Muscle of leg (tissue), 3 donors: ENCODE measurements at regions not wholly inside any gene's neighbourhood (a gene's known extent, or its start where the extent isn't known, plus 50 kb on each side); places are given as distances from the start of the nearest gene placed in this dataset.

Experiments
- DNase-seq: peaks from one replicate; pipeline ENCODE4 v3.0.0; 2013
- H3K27ac ChIP-seq: one replicate; pipeline ENCODE4 v1.5.1; 2013; ENCODE audit warnings: mild to moderate bottlenecking, low read length, control low read depth
- H3K27me3 ChIP-seq: one replicate; pipeline ENCODE4 v1.6.1; 2013; ENCODE audit warnings: low read length; ENCODE audit not compliant: control insufficient read depth, insufficient read depth
- H3K36me3 ChIP-seq: one replicate; pipeline ENCODE4 v1.6.1; 2013; ENCODE audit warnings: low read length; ENCODE audit not compliant: control insufficient read depth, insufficient read depth
- H3K4me1 ChIP-seq: one replicate; pipeline ENCODE4 v1.6.1; 2013; ENCODE audit warnings: low read length; ENCODE audit not compliant: control insufficient read depth, insufficient read depth
- H3K4me3 ChIP-seq: one replicate; pipeline ENCODE4 v1.5.1; 2013; ENCODE audit warnings: low read length, control low read depth
- H3K9me3 ChIP-seq: replicated peaks from 2 replicates; pipeline ENCODE4 v1.6.1; 2013; ENCODE audit warnings: low read depth, low read length; ENCODE audit not compliant: control insufficient read depth
- WGBS: methylation state at CpG from one replicate; pipeline ENCODE4 v1.1.5; 2013; ENCODE audit warnings: missing lambda C conversion rate; ENCODE audit not compliant: insufficient coverage; 5-methylcytosine and 5-hydroxymethylcytosine counted together

- Histone ChIP-seq H3K27me3 (peaks cover 5% of the 10 kb centered on the region), H3K4me1 (peaks cover 2% of the 10 kb centered on the region)
- WGBS = 14% methylated on average over 4 of the region's 6 CpGs
These were observed 425.2 kb upstream of the MEX3C start for GRCh38 chr18:51622702-51623101.

DNA sequence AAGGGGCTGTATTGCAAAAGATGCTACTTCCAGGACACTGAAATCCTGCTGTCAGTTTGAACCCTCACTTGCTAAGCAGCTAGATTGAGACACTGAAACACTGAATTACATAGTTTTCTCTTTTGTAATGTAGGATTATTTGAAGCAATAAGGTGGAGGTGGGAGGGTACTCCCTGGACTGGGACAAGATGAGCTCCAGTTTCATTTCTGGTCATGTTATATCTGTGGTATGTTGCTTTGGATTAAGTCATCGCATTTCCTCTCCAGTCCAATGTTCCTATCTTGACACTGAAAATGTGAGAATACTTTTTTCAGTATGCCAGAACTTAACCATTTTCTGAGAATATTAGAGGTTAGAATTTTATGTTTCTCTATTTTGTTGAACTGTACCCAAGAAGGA lies 426.2 kb upstream of the MEX3C start:
- H3K4me1 ChIP-seq = peaks cover 2% of the 10 kb centered on the region
- no CpG with 5 or more reads among the region's 1 CpG for WGBS
- no peak for DNase-seq
- H3K27me3 ChIP-seq = peaks cover 5% of the 10 kb centered on the region
- no peaks in the 10 kb centered on the region for H3K9me3 ChIP-seq
- H3K4me3 ChIP-seq = no peak overlapping the region
- no peaks in the 10 kb centered on the region for H3K36me3 ChIP-seq
- no peak overlapping the region for H3K27ac ChIP-seq

More at GRCh38 chr18:51622702-51623101, 425.2 kb upstream of the MEX3C start:
- Histone ChIP-seq H3K4me3 (no peak overlapping the region), H3K9me3 (no peaks in the 10 kb centered on the region), H3K27ac (no peak overlapping the region), H3K36me3 (no peaks in the 10 kb centered on the region)
- DNase-seq = no peak

- peaks cover 10% of the 10 kb centered on the region for H3K9me3 ChIP-seq
- H3K4me3 ChIP-seq = no peak overlapping the region
- H3K36me3 ChIP-seq = no peaks in the 10 kb centered on the region
- no peaks in the 10 kb centered on the region for H3K27me3 ChIP-seq
- no peak overlapping the region for H3K27ac ChIP-seq
- no peaks in the 10 kb centered on the region for H3K4me1 ChIP-seq
- DNase-seq = no peak
These were observed 433.2 kb upstream of the MEX3C start for GRCh38 chr18:51630706-51631105.

DNA sequence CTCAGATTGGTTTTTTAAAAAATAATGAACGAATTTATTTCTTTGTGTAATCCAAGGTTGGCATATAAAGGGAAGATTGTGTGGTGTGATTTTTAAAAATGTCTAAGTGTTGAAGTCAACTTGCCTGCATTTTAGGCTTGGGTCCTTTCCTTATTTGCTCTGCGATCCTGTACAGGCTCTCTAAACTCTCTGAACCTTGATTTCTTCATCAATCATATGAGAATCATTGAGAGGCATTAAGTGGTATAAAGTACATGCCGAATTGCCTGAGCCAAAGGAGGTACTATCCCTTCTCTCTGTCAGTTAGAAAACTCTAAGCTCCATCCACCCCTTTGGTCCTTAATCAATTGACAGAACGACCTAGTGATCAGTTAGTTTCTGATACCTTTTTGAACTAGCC lies 440.4 kb upstream of the MEX3C start:
- Histone ChIP-seq H3K4me1 (no peaks in the 10 kb centered on the region), H3K9me3 (peaks cover 12% of the 10 kb centered on the region), H3K27ac (no peak overlapping the region), H3K36me3 (no peaks in the 10 kb centered on the region), H3K27me3 (no peaks in the 10 kb centered on the region), H3K4me3 (no peak overlapping the region)
- WGBS = 60% methylated on average over 1 of the region's 4 CpGs
- no peak for DNase-seq

DNA sequence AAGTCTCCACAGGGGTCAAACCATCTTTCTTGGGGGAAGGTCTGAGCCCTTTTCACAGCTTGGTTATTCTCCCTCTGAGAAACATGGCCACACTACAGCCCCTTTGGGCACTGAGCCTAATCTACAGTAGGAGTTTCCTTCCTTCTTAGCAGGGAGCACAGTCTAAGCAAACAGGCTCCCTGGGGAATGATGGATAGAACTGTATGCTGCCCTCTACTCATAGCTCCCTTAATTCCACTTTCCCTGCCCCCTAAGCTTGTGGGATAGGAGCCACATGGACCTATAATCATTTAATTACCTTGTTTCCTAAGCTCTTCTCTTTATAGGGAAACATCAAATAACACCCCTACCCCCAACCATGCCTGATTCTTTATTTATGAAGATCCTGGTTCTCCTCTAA lies 442.1 kb upstream of the MEX3C start:
- no peak for DNase-seq
- Histone ChIP-seq H3K27ac (no peak overlapping the region), H3K27me3 (no peaks in the 10 kb centered on the region), H3K4me1 (no peaks in the 10 kb centered on the region), H3K4me3 (no peak overlapping the region), H3K9me3 (peaks cover 6% of the 10 kb centered on the region), H3K36me3 (no peaks in the 10 kb centered on the region)

DNA sequence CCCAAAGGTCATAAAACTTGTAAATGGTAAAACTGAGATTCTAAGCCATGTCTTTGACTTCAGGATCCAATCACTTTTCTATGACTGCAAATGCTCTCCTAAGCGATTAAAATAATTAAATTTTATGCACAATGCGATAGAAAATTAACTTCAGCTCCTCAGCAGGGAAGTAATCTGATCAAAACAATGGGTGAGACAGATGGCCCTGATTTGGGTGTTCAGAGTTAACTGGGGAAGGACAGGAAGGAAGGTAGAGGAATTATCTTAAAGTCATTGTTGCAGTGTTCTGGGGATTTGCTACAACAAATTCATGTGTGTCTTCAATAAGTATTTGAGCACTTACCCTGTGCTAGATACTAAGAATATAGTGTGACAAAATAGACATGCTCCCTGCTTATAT lies 446.0 kb upstream of the MEX3C start:
- no CpG with 5 or more reads among the region's 2 CpGs for WGBS
- DNase-seq = no peak
- no peaks in the 10 kb centered on the region for H3K27me3 ChIP-seq
- H3K27ac ChIP-seq = no peak overlapping the region
- H3K9me3 ChIP-seq = no peaks in the 10 kb centered on the region
- H3K4me1 ChIP-seq = no peaks in the 10 kb centered on the region
- H3K4me3 ChIP-seq = no peak overlapping the region
- no peaks in the 10 kb centered on the region for H3K36me3 ChIP-seq

DNA sequence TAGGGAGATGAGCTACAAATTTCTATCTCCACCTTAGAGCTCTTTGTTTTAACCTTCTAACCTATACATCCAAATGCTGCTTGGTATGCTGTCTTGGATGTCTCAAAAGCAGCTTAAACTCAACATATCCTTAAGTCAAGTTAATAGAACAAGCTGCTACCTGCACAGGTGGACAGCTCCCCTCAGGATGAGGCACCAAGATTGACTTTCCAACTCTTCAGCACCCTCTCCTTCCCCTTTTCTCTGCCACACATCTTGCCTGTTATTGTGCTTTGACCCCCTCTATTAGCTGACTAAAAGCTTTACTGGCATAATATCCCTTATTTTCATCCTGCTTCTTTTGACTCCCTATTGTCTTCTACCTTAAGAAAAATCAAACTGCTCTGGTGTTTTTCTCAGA lies 448.1 kb upstream of the MEX3C start:
- Histone ChIP-seq H3K27me3 (no peaks in the 10 kb centered on the region), H3K9me3 (no peaks in the 10 kb centered on the region), H3K27ac (no peak overlapping the region), H3K4me3 (no peak overlapping the region), H3K4me1 (no peaks in the 10 kb centered on the region), H3K36me3 (no peaks in the 10 kb centered on the region)
- no peak for DNase-seq

DNA sequence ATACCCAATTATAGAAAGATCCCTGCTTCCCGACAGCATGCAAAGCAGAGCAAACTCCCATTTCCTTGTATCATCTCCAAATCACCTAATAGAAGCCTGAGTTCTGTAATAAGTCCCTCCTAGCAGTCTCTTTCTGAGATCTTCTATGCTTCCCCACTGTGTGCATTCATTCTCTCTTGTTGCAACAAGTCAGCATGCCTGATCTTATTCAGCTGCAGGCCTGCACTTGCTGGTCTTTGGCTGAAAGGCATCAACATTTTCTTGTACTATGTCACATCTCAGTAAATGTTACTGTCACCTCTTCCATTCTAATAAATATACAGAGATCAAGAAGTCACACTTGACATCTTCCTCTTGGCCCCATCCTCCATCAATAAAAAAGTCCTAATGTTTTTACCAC lies 449.9 kb upstream of the MEX3C start:
- no peaks in the 10 kb centered on the region for H3K9me3 ChIP-seq
- 95% methylated on average over 1 of the region's 1 CpG for WGBS
- H3K4me3 ChIP-seq = no peak overlapping the region
- no peaks in the 10 kb centered on the region for H3K4me1 ChIP-seq
- H3K27me3 ChIP-seq = no peaks in the 10 kb centered on the region
- H3K27ac ChIP-seq = no peak overlapping the region
- no peak for DNase-seq
- no peaks in the 10 kb centered on the region for H3K36me3 ChIP-seq

DNA sequence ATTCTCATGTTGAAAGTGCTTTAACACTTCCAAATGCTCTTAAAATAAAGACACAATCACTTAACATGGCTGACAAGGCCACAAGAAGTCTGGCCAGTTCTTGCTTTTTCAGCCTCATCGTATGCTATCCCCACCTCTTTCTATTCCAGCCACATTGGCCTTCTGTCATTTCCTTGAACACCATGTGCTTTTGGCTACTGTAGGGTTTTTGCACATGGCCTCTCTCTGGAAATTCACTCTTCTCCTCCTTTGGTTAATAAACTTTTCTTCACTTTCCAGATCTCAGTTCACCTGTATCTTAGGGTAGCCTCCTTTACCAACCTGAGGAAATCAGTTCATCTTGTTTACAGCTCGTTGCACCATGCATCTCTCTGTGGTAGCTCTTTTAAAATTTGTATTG lies 450.5 kb upstream of the MEX3C start:
- H3K27ac ChIP-seq = no peak overlapping the region
- 63% methylated on average over 1 of the region's 2 CpGs for WGBS
- DNase-seq = no peak
- H3K36me3 ChIP-seq = no peaks in the 10 kb centered on the region
- no peak overlapping the region for H3K4me3 ChIP-seq
- no peaks in the 10 kb centered on the region for H3K9me3 ChIP-seq
- no peaks in the 10 kb centered on the region for H3K4me1 ChIP-seq
- no peaks in the 10 kb centered on the region for H3K27me3 ChIP-seq

DNA sequence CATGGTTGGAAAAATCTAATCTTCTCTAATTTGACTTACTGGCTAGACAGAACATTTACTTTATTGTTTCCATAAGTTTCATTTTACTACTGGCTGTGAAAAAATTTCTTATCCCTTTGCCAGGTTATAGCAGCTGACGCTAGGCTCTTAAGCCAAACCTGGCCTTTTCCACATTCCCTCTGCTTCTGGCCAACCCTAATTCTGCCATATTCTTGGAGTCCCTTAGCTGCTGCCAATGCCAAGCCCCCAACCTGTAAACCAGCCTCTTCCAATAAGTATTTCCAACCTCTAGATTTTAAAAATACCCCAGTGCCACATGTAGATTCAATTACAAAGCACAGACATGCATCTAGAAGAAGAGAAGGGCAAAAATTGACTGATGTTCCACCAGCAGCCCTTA lies 452.3 kb upstream of the MEX3C start:
- H3K27me3 ChIP-seq = no peaks in the 10 kb centered on the region
- no peak overlapping the region for H3K27ac ChIP-seq
- WGBS = 56% methylated on average over 1 of the region's 1 CpG
- peak; percentile 4 for DNase-seq
- no peaks in the 10 kb centered on the region for H3K36me3 ChIP-seq
- no peaks in the 10 kb centered on the region for H3K4me1 ChIP-seq
- H3K9me3 ChIP-seq = no peaks in the 10 kb centered on the region
- H3K4me3 ChIP-seq = no peak overlapping the region

- DNase-seq = no peak
- Histone ChIP-seq H3K27ac (no peak overlapping the region), H3K36me3 (no peaks in the 10 kb centered on the region), H3K9me3 (no peaks in the 10 kb centered on the region), H3K4me1 (no peaks in the 10 kb centered on the region), H3K4me3 (no peak overlapping the region), H3K27me3 (no peaks in the 10 kb centered on the region)
- 48% methylated on average over 2 of the region's 2 CpGs for WGBS
These were observed 454.3 kb upstream of the MEX3C start for GRCh38 chr18:51651761-51652160.
